Right lobe of liver (tissue), 6 donors: ENCODE measurements at regions not wholly inside any gene's neighbourhood (a gene's known extent, or its start where the extent isn't known, plus 50 kb on each side); places are given as distances from the start of the nearest gene placed in this dataset.

Source experiments
- ATAC-seq, 4 donors: fragments of 200-7000 bp; cut with Tn5 transposase; one replicate each; pipeline ENCODE4 v1.9.1; 2020; ENCODE audit warnings: mild to moderate bottlenecking in 4 of 4, moderate library complexity in 4 of 4
- DNase-seq, 3 donors: peaks; one replicate each; pipeline ENCODE4 v3.0.0-alpha.2; 2020
- H3K27ac ChIP-seq, 3 donors: fragments of 200-600 bp; one replicate each; pipeline ENCODE4 v1.8.0; 2022
- H3K27me3 ChIP-seq, 2 donors: fragments of 200-600 bp; one replicate each; pipeline ENCODE4 v1.8.0; 2022
- H3K36me3 ChIP-seq, 4 donors: fragments of 200-600 bp; sonication (generic) in 1 of 4; one replicate each; pipeline versions ENCODE4 v1.5.1 to v1.8.0; 2017 to 2022; ENCODE audit warnings: control low read depth in 1 of 4
- H3K4me1 ChIP-seq, 4 donors: fragments of 200-600 bp; sonication (generic) in 1 of 4; one replicate each; pipeline versions ENCODE4 v1.5.1 to v1.8.0; 2017 to 2022; ENCODE audit warnings: control low read depth in 1 of 4
- H3K4me3 ChIP-seq, 3 donors: fragments of 200-600 bp; one replicate each; pipeline ENCODE4 v1.8.0; 2022
- H3K9me3 ChIP-seq, 4 donors: fragments of 200-600 bp; sonication (generic) in 1 of 4; one replicate each; pipeline versions ENCODE4 v1.5.1 to v1.8.0; 2017 to 2022; ENCODE audit warnings: control low read depth in 1 of 4
- POLR2A ChIP-seq: fragments of 450-650 bp; IDR thresholded peaks from one replicate; pipeline ENCODE4 v1.6.1; 2017; ENCODE audit warnings: antibody characterized with exemption, mild to moderate bottlenecking
- WGBS: methylation state at CpG from one replicate; pipeline ENCODE4 v1.1.6; 2018; ENCODE audit warnings: low coverage, low lambda C conversion rate; ENCODE audit not compliant: insufficient coverage; ENCODE audit errors: missing lambda C conversion rate; 5-methylcytosine and 5-hydroxymethylcytosine counted together
- intact Hi-C, 2 donors: fragments of 100-400 bp; cut with DNase I; formaldehyde crosslinking; loops; one replicate each; pipeline versions ENCODE4 v1.11.2 to v1.14.1; 2022
- TF ChIP-seq, protein P1 (sequence below), 4 donors: fragments of 200-600 bp in 3 of 4; fragments of 450-650 bp in 1 of 4; IDR thresholded peaks; one replicate each; pipeline versions ENCODE4 v1.5.1 to v1.8.0; 2016 to 2022; ENCODE audit warnings: antibody characterized with exemption in 4 of 4, mild to moderate bottlenecking in 2 of 4
- donor health status: DM: no; HTN: yes; CAD: no.
- donor health status: DM: no; HTN: no; CAD: no.
- donor health status: DM: no; HTN: no; CAD: no.
- donor health status: DM: no; HTN: yes; CAD: no.
- donor health status: DM: no; HTN: yes; CAD: no.

GRCh38 chr7:91556956-91557650 lies 292.9 kb downstream of the FZD1 start:
- no peak for ATAC-seq
- H3K9me3 ChIP-seq, result no peaks in the 10 kb centered on the region
- H3K4me1 ChIP-seq, result no peaks in the 10 kb centered on the region
- DNase-seq, result no peak
- intact Hi-C loops, result no loop called here
- no peaks in the 10 kb centered on the region for H3K36me3 ChIP-seq
- WGBS, result 66% methylated on average over 7 of the region's 7 CpGs
- no peak overlapping the region for H3K27ac ChIP-seq
- no peak for TF ChIP-seq POLR2A
- TF ChIP-seq, protein P1, sequence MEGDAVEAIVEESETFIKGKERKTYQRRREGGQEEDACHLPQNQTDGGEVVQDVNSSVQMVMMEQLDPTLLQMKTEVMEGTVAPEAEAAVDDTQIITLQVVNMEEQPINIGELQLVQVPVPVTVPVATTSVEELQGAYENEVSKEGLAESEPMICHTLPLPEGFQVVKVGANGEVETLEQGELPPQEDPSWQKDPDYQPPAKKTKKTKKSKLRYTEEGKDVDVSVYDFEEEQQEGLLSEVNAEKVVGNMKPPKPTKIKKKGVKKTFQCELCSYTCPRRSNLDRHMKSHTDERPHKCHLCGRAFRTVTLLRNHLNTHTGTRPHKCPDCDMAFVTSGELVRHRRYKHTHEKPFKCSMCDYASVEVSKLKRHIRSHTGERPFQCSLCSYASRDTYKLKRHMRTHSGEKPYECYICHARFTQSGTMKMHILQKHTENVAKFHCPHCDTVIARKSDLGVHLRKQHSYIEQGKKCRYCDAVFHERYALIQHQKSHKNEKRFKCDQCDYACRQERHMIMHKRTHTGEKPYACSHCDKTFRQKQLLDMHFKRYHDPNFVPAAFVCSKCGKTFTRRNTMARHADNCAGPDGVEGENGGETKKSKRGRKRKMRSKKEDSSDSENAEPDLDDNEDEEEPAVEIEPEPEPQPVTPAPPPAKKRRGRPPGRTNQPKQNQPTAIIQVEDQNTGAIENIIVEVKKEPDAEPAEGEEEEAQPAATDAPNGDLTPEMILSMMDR (IDR thresholded peaks at IDR 0.05), result no peak
- no peaks in the 10 kb centered on the region for H3K27me3 ChIP-seq
- no peak overlapping the region for H3K4me3 ChIP-seq

DNA sequence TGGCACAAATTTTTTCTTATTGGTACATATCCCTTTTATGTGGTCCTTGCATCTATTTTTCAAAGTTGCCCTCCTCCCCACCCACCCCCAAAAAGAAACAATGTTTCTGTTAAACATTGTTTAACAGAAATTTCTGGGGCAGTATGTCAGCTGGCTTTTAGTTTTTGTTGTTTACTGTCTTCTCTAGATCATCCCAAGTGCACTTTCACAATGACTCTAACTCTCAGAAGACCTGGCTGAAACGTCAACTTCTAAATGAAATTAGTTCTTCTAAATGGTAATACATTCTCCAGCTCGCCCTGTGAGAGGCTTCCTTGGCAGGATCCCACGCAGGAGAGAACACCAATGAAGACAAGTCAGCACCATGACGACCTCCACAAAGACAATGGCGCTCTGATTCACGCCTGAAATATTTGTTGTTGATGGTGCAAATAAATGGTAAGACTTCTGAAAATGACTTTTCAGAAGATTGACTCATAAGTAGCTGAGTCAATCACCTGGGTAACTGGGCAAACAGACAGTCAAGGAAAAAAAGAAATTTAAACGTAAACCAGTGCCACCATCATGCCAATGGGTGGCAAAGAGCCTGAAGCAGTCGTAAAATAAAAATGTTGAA lies 293.7 kb downstream of the FZD1 start:
- WGBS, result 62% methylated on average over 8 of the region's 8 CpGs
- TF ChIP-seq, protein P1 (IDR thresholded peaks at IDR 0.05), result no peak
- no peak for ATAC-seq
- DNase-seq, result no peak
- intact Hi-C loops, result no loop called here
- no peak overlapping the region for H3K4me3 ChIP-seq
- H3K27me3 ChIP-seq, result no peaks in the 10 kb centered on the region
- no peak overlapping the region for H3K27ac ChIP-seq
- H3K36me3 ChIP-seq, result no peaks in the 10 kb centered on the region
- no peaks in the 10 kb centered on the region for H3K9me3 ChIP-seq
- H3K4me1 ChIP-seq, result no peaks in the 10 kb centered on the region

GRCh38 chr7:91559947-91560346 lies 295.7 kb downstream of the FZD1 start:
- intact Hi-C loops, result no loop called here
- 82% methylated on average over 2 of the region's 2 CpGs for WGBS
- no peaks in the 10 kb centered on the region for H3K36me3 ChIP-seq
- ATAC-seq (no peak), DNase-seq (no peak)
- H3K27ac ChIP-seq, result no peak overlapping the region
- no peaks in the 10 kb centered on the region for H3K4me1 ChIP-seq
- H3K9me3 ChIP-seq, result no peaks in the 10 kb centered on the region
- no peak overlapping the region for H3K4me3 ChIP-seq
- TF ChIP-seq POLR2A, result no peak
- TF ChIP-seq, protein P1 (IDR thresholded peaks at IDR 0.05), result no peak
- H3K27me3 ChIP-seq, result no peaks in the 10 kb centered on the region

GRCh38 chr7:91564101-91564500 lies 299.9 kb downstream of the FZD1 start:
- peaks cover 0 to 7% (median 0%) of the 10 kb centered on the region in 4 donors for H3K4me1 ChIP-seq
- no peaks in the 10 kb centered on the region for H3K36me3 ChIP-seq
- no peaks in the 10 kb centered on the region for H3K9me3 ChIP-seq
- ATAC-seq (no peak), DNase-seq (no peak)
- no peak overlapping the region for H3K4me3 ChIP-seq
- no peaks in the 10 kb centered on the region for H3K27me3 ChIP-seq
- TF ChIP-seq, protein P1 (IDR thresholded peaks at IDR 0.05), result no peak
- TF ChIP-seq POLR2A, result no peak
- WGBS, result 89% methylated on average over 1 of the region's 1 CpG
- intact Hi-C loops, result no loop called here
- no peak overlapping the region for H3K27ac ChIP-seq
